ENCODE measurements at regions not wholly inside any gene's neighbourhood (a gene's known extent, or its start where the extent isn't known, plus 50 kb on each side); places are given as distances from the start of the nearest gene placed in this dataset.

DNA sequence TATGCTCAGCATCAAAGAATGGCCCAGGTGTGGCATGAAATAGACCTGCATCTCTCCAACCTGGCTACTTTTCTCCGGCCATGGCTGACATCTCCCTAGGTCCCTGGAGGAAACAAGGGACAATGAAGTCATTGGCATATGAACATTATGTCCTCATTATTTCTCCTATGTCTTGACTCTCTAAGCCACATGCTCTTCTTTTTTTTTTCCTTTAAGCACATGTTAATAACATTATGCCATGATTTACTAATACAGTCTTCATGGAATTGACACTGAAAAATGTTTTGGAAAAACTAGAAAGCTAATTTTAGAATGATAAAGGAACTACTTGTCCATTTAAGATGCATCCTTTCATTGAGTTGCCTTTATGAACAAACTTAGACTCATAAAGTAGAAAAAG, 628.9 kb downstream of the TNS3 start:
- no peak for TF ChIP-seq CTCF (conservative IDR thresholded peaks at IDR 0.05; ENCODE audit: low read depth, low read length)
- no peak overlapping the region for H3K4me3 ChIP-seq (ENCODE audit: low read depth, low read length)
- DNase-seq (ENCODE audit: low read depth) = no peak

GRCh38 chr7:46949270-46949931, 632.5 kb downstream of the TNS3 start:
- no peak overlapping the region for H3K4me3 ChIP-seq (ENCODE audit: low read depth, low read length)
- no peak for DNase-seq (ENCODE audit: low read depth)
- no peak for TF ChIP-seq CTCF (conservative IDR thresholded peaks at IDR 0.05; ENCODE audit: low read depth, low read length)

DNA sequence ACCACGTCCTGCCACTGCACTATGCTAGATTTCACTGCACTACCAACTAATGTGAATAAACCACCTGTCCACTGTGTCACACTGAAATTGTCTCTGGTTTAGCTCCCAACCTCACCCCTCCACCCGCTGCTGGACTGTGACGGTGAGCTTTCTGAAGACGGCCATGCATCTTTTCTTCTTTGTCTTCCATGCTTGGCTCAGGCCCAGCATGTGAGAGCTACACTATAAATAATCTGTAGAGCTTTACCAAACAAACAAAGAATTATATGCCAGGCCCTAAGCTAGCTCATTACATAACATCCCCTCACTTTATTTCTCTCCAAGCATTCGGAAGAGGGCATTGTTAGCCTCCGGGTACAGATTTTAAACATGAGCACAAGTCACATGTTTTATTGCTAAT, 633.2 kb downstream of the TNS3 start:
- no peak overlapping the region for H3K4me3 ChIP-seq (ENCODE audit: low read depth, low read length)
- TF ChIP-seq CTCF (conservative IDR thresholded peaks at IDR 0.05; ENCODE audit: low read depth, low read length) = no peak
- DNase-seq (ENCODE audit: low read depth) = no peak

DNA sequence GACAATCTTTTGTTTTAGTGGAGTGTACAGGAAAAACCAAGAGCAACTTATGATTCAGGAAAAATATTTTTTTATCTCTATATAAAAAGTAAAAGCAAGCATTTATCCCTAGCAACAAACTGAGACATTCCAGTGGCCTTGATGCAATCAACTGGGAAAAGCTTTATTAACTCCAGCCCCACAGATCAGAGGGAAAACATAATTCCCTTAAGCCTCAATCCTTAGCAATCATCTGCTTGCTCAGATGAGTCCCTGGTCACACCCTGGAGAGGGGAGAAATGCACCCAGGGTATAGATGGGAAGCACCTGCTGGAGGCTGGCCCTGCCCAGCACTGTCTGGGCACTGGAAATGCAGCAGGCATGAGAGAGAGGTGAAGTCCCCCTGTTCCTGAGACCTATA, 636.6 kb downstream of the TNS3 start:
- H3K4me3 ChIP-seq (ENCODE audit: low read depth, low read length) = no peak overlapping the region
- DNase-seq (ENCODE audit: low read depth) = no peak
- no peak for TF ChIP-seq CTCF (conservative IDR thresholded peaks at IDR 0.05; ENCODE audit: low read depth, low read length)

DNA sequence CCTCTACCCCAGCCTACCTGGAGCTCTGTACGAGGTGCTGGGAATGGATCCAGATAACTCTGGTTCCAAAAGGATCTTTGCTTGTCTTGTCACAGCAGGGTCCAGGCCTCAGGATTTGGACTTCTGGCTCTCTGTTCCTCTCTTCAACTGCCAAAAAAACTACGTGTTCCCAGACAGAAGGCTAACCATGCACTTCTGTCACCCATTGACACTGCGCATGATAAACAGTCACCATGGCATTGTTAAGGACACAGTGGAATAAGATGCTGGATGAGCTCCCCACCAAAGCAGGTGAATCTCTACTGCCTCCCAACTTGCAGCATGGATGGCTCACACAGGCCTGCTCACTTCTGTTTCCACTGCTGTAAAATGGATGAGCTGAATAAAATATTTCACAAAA, 637.9 kb downstream of the TNS3 start:
- DNase-seq (ENCODE audit: low read depth) = no peak
- no peak overlapping the region for H3K4me3 ChIP-seq (ENCODE audit: low read depth, low read length)
- no peak for TF ChIP-seq CTCF (conservative IDR thresholded peaks at IDR 0.05; ENCODE audit: low read depth, low read length)

DNA sequence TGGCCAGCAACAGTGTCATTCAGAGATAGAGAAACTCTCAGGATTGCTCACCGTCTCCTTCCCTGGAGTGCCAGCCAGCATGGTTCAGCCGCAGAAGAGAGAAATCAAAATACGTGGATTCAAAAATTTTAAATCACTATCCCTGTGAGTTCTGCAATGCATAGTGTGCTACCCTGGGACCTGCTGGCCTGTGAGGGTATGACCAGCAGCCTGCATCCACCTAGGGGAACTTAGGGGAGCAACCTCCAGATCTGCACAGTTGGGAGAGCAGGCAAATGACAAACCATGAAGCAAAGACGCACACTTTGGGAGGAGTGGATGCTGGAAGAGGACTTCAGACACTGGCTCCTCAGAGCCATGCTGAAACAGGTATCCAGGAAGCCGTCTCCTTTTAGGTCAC, 639.3 kb downstream of the TNS3 start:
- no peak for DNase-seq (ENCODE audit: low read depth)
- no peak overlapping the region for H3K4me3 ChIP-seq (ENCODE audit: low read depth, low read length)
- TF ChIP-seq CTCF (conservative IDR thresholded peaks at IDR 0.05; ENCODE audit: low read depth, low read length) = no peak

DNA sequence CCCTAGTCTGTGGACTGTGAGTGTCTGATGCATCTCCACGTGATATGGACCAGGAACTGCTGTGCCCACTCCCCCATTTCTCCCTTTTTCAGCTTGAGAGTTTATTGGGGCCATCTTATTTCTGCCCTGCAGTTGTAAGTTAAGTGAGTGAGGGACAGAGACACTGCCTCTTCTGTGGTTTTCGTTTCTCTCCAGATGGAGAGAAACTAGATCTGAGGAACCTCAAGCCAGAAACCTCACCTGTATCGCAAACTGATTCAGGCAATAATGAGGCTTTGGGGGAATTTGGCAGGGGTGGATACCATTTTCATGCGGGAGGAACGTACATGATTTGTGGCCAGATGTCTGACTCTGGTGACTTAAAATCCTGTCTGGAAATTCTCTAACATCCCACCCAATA, 641.7 kb downstream of the TNS3 start:
- no peak for TF ChIP-seq CTCF (conservative IDR thresholded peaks at IDR 0.05; ENCODE audit: low read depth, low read length)
- no peak overlapping the region for H3K4me3 ChIP-seq (ENCODE audit: low read depth, low read length)
- no peak for DNase-seq (ENCODE audit: low read depth)
